NB4 (cell line): ENCODE measurements at regions not wholly inside any gene's neighbourhood (a gene's known extent, or its start where the extent isn't known, plus 50 kb on each side); places are given as distances from the start of the nearest gene placed in this dataset.
"Not testable (repeated sequence)": the region's sequence is repeated elsewhere in the genome, so short reads cannot be mapped to it uniquely, and the experiment has no call there.

ENCODE experiments used
- DNase-seq: peaks from one replicate; pipeline ENCODE4 v3.0.0; 2010; ENCODE audit warnings: low read depth
- H3K4me3 ChIP-seq: one replicate; pipeline ENCODE4 v1.5.1; 2011; ENCODE audit warnings: mild to moderate bottlenecking, low read depth, low read length, moderate library complexity
- MYC ChIP-seq: IDR thresholded peaks from 2 replicates; pipeline ENCODE4 v1.6.1; 2011; ENCODE audit warnings: low read depth, low read length
- POLR2A ChIP-seq: IDR thresholded peaks from 2 replicates; pipeline ENCODE4 v1.6.1; 2011; ENCODE audit warnings: mild to moderate bottlenecking; ENCODE audit not compliant: insufficient read length; ENCODE audit errors: extremely low read depth
- TF ChIP-seq, protein P1 (sequence below): IDR thresholded peaks from one replicate; pipeline ENCODE4 v1.5.1; 2012; ENCODE audit warnings: low read depth, low read length
- TF ChIP-seq, protein P2 (sequence below): IDR thresholded peaks from 2 replicates; pipeline ENCODE4 v1.6.1; 2011; ENCODE audit warnings: low read depth, low read length

DNA sequence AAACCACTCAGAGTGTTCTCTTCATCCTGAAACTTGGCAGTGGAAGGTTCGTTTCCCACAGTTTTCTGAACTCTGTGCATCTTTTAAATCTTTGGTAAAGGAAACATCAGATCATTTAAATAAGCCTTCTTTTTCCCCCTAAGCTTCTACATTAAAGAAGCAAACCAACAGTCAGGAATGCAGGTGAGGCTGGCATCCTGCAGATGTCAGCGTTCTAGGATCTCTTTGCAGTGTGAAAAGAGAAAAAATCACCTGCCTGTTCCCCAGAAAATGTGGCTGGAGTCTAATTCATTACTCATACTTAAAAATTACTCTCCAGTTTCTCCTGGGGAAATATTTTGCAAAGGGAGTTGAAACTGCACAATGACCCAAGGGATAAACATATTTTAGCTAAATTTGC lies 64.5 kb upstream of the ZCCHC2 start:
- H3K4me3 ChIP-seq = no peak overlapping the region
- TF ChIP-seq MYC (no peak), POLR2A (no peak)
- TF ChIP-seq, protein P1, sequence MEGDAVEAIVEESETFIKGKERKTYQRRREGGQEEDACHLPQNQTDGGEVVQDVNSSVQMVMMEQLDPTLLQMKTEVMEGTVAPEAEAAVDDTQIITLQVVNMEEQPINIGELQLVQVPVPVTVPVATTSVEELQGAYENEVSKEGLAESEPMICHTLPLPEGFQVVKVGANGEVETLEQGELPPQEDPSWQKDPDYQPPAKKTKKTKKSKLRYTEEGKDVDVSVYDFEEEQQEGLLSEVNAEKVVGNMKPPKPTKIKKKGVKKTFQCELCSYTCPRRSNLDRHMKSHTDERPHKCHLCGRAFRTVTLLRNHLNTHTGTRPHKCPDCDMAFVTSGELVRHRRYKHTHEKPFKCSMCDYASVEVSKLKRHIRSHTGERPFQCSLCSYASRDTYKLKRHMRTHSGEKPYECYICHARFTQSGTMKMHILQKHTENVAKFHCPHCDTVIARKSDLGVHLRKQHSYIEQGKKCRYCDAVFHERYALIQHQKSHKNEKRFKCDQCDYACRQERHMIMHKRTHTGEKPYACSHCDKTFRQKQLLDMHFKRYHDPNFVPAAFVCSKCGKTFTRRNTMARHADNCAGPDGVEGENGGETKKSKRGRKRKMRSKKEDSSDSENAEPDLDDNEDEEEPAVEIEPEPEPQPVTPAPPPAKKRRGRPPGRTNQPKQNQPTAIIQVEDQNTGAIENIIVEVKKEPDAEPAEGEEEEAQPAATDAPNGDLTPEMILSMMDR = no peak
- TF ChIP-seq, protein P2, sequence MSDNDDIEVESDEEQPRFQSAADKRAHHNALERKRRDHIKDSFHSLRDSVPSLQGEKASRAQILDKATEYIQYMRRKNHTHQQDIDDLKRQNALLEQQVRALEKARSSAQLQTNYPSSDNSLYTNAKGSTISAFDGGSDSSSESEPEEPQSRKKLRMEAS = no peak
- DNase-seq = no peak

DNA sequence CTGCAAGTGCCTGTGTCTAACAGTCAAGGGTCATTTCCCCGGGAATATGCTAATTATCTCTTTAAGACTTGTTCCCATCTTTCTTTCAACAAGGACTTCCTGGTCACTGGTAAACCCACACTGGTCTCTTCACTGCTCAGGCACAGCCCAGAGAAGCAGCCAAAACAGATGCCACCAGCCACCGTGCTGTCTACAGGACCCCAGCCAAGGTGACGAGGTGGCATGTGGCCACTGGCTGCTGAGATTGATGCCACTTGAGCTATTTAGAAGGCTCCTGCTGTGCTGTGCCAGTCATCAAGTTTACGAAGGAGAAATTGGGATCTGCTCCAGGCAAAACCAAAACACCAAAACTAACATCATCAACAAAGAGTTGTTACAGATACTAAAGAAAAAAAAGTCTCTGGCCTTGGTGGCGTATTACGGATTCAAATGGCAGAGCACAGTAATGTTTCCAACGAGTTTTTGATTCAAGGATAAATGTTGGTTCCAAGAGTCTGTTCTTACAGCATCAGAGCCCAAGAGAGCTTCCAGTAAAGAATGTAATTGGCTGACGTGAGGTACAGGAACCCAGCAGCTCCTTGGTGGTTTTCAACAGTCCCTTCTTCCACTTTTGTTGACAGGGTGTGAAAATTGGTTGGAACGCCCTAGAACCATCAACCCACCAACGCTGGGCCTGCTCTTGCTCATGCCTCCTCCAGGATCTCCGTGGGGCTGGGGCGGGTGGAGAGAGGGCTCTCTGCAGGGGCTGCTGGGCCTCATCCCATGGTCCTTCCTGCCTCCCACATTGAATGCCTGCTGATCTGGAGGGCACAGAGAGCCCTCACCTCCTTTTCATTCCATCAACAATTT lies 63.7 kb upstream of the ZCCHC2 start:
- DNase-seq = no peak
- H3K4me3 ChIP-seq = no peak overlapping the region
- TF ChIP-seq, protein P1 = no peak
- TF ChIP-seq, protein P2 = no peak
- TF ChIP-seq MYC (no peak), POLR2A (no peak)

DNA sequence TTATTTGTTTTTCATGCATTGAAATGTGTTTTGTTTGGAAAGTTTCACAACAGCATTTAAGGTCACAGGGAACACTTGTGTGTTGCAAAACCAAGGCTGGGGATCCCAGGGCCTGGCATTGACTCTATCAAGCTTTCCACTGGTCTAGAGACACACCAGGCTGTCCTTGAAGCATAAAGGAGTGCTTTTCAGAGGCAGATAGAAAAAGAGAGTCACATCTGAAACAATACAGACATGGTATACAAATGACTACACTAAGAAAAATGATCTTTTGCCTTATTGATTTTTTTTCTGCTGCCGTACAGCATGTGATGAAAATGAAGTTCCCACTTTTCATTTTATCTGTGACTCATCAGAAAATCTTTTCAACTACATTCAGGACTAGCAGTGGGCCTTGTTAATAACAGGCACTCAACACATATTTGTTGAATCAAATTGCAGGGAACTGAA lies 61.9 kb upstream of the ZCCHC2 start:
- no peak overlapping the region for H3K4me3 ChIP-seq
- TF ChIP-seq POLR2A = no peak
- TF ChIP-seq MYC = no peak
- TF ChIP-seq, protein P2 = no peak
- peak; percentile 74 for DNase-seq

DNA sequence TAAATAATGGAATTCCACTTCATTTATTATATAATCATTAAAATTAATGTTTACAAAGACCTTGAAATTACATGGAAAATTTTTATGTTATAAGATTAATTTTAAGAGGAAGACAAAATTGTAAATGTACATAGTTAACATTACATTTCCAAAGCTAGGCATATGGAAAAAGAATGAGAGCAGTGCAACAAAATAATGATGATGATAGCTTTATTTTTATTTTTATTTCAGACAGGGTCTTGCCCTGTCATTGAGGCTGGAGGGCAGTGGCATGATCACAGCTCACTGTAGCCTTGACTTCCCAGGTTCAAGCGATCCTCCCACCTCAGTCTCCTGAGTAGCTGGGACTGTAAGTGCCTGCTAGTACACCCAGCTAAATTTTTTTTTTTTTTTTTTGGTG lies 61.2 kb upstream of the ZCCHC2 start:
- no peak for DNase-seq
- TF ChIP-seq, protein P1 = no peak
- no peak for TF ChIP-seq MYC
- TF ChIP-seq POLR2A = no peak
- TF ChIP-seq, protein P2 = no peak
- no peak overlapping the region for H3K4me3 ChIP-seq

DNA sequence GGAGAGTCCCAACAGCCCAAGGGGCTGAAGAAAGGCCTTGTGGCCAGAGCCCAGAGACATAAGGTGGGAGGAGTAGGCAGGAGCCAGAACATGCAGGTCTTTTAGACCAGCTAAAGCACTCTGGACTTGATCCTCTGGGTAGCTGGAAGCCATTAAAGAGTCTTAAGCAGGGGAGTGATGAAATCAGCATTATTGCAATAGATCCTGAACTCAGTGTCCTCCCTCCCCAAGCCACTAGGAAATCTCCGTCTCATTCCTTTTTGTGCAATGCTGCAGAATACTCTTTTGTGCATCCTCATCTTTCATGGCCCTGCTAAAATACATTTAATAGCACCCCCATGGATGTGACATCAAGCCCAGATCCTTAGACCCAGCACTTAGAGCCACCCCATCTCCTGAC lies 58.6 kb upstream of the ZCCHC2 start:
- no peak overlapping the region for H3K4me3 ChIP-seq
- DNase-seq = peak; percentile 18
- TF ChIP-seq MYC (no peak), POLR2A (no peak)
- TF ChIP-seq, protein P2 = no peak
- TF ChIP-seq, protein P1 = no peak

DNA sequence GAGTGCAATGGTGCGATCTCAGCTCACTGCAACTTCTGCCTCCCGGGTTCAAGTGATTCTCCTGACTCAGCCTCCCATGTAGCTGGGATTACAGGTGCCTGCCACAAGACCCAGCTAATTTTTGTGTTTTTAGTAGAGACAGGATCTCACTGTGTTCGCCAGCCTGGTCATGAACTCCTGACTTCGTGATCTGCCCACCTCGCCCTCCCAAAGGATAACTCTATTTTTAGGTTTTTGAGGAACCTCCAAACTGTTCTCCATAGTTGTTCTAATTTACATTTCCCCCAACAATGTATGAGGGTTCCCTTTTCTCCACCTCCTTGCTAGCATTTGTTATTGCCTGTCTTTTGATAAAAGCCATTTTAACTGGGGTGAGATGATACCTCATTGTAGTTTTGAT lies 53.7 kb upstream of the ZCCHC2 start:
- not testable (repeated sequence) for H3K4me3 ChIP-seq, DNase-seq
